ENCODE measurements at regions not wholly inside any gene's neighbourhood (a gene's known extent, or its start where the extent isn't known, plus 50 kb on each side); places are given as distances from the start of the nearest gene placed in this dataset.

- ChIA-PET POLR2A (no interaction called here), CTCF (no interaction called here)
- in situ Hi-C loops (cut with HindIII; ENCODE audit: low pct_unique_long_range_greater_than_20kb, low sequenced_read_pairs) (no loop called here), intact Hi-C loops (cut with micrococcal nuclease; ENCODE audit: unreplicated experiment) (no loop called here)
- no peaks in the 10 kb centered on the region for H3K4me1 ChIP-seq (ENCODE audit: control insufficient read depth, insufficient read depth, low read length)
- no peak overlapping the region for H3K4me3 ChIP-seq (ENCODE audit: low read depth in 2 of 2, low read length in 2 of 2)
- TF ChIP-seq, protein P1, sequence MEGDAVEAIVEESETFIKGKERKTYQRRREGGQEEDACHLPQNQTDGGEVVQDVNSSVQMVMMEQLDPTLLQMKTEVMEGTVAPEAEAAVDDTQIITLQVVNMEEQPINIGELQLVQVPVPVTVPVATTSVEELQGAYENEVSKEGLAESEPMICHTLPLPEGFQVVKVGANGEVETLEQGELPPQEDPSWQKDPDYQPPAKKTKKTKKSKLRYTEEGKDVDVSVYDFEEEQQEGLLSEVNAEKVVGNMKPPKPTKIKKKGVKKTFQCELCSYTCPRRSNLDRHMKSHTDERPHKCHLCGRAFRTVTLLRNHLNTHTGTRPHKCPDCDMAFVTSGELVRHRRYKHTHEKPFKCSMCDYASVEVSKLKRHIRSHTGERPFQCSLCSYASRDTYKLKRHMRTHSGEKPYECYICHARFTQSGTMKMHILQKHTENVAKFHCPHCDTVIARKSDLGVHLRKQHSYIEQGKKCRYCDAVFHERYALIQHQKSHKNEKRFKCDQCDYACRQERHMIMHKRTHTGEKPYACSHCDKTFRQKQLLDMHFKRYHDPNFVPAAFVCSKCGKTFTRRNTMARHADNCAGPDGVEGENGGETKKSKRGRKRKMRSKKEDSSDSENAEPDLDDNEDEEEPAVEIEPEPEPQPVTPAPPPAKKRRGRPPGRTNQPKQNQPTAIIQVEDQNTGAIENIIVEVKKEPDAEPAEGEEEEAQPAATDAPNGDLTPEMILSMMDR (IDR thresholded peaks at IDR 0.05), result no peak
- TF ChIP-seq POLR2AphosphoS5 (IDR thresholded peaks at IDR 0.05; ENCODE audit: low read depth, low read length), result no peak
- TF ChIP-seq SIN3A (IDR thresholded peaks at IDR 0.05; ENCODE audit: borderline replicate concordance, insufficient read depth, low read depth, low read length), result no peak
- TF ChIP-seq TCF7L2 (IDR thresholded peaks at IDR 0.05; ENCODE audit: low read depth, low read length), result no peak
- TF ChIP-seq, protein P2, sequence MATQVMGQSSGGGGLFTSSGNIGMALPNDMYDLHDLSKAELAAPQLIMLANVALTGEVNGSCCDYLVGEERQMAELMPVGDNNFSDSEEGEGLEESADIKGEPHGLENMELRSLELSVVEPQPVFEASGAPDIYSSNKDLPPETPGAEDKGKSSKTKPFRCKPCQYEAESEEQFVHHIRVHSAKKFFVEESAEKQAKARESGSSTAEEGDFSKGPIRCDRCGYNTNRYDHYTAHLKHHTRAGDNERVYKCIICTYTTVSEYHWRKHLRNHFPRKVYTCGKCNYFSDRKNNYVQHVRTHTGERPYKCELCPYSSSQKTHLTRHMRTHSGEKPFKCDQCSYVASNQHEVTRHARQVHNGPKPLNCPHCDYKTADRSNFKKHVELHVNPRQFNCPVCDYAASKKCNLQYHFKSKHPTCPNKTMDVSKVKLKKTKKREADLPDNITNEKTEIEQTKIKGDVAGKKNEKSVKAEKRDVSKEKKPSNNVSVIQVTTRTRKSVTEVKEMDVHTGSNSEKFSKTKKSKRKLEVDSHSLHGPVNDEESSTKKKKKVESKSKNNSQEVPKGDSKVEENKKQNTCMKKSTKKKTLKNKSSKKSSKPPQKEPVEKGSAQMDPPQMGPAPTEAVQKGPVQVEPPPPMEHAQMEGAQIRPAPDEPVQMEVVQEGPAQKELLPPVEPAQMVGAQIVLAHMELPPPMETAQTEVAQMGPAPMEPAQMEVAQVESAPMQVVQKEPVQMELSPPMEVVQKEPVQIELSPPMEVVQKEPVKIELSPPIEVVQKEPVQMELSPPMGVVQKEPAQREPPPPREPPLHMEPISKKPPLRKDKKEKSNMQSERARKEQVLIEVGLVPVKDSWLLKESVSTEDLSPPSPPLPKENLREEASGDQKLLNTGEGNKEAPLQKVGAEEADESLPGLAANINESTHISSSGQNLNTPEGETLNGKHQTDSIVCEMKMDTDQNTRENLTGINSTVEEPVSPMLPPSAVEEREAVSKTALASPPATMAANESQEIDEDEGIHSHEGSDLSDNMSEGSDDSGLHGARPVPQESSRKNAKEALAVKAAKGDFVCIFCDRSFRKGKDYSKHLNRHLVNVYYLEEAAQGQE (IDR thresholded peaks at IDR 0.05; ENCODE audit: insufficient read depth in 1 of 2, low read depth in 2 of 2, low read length in 1 of 2), result no peak
- DNase-seq (ENCODE audit: low read depth, low spot score) (no peak), ATAC-seq (no peak)
- no peaks in the 10 kb centered on the region for H3K36me3 ChIP-seq (ENCODE audit: control insufficient read depth, insufficient read depth, low read length)
- no peak overlapping the region for H3K27ac ChIP-seq (ENCODE audit: low read length)
- H3K9me3 ChIP-seq (ENCODE audit: control insufficient read depth, insufficient read depth, low read depth, low read length), result no peaks in the 10 kb centered on the region
- no peaks in the 10 kb centered on the region for H3K27me3 ChIP-seq (ENCODE audit: control insufficient read depth, insufficient read depth, low read length)
- BruUV-seq (replicated peaks), result no TSS peak
These were observed 178.7 kb upstream of the RBPJ start for GRCh38 chr4:26141911-26142638.

GRCh38 chr4:26144526-26145155, 176.2 kb upstream of the RBPJ start:
- no peaks in the 10 kb centered on the region for H3K9me3 ChIP-seq (ENCODE audit: control insufficient read depth, insufficient read depth, low read depth, low read length)
- H3K27me3 ChIP-seq (ENCODE audit: control insufficient read depth, insufficient read depth, low read length), result no peaks in the 10 kb centered on the region
- ATAC-seq (no peak), DNase-seq (ENCODE audit: low read depth, low spot score) (no peak)
- H3K27ac ChIP-seq (ENCODE audit: low read length), result no peak overlapping the region
- ChIA-PET POLR2A (no interaction called here), CTCF (no interaction called here)
- intact Hi-C loops (cut with micrococcal nuclease; ENCODE audit: unreplicated experiment), result no loop called here
- H3K36me3 ChIP-seq (ENCODE audit: control insufficient read depth, insufficient read depth, low read length), result no peaks in the 10 kb centered on the region
- in situ Hi-C loops (cut with HindIII; ENCODE audit: low pct_unique_long_range_greater_than_20kb, low sequenced_read_pairs), result no loop called here
- H3K4me1 ChIP-seq (ENCODE audit: control insufficient read depth, insufficient read depth, low read length), result no peaks in the 10 kb centered on the region
- TF ChIP-seq, protein P2 (IDR thresholded peaks at IDR 0.05; ENCODE audit: insufficient read depth in 1 of 2, low read depth in 2 of 2, low read length in 1 of 2), result no peak
- TF ChIP-seq POLR2AphosphoS5 (IDR thresholded peaks at IDR 0.05; ENCODE audit: low read depth, low read length) (no peak), TCF7L2 (IDR thresholded peaks at IDR 0.05; ENCODE audit: low read depth, low read length) (no peak), SIN3A (IDR thresholded peaks at IDR 0.05; ENCODE audit: borderline replicate concordance, insufficient read depth, low read depth, low read length) (no peak)
- H3K4me3 ChIP-seq (ENCODE audit: low read depth in 2 of 2, low read length in 2 of 2), result no peak overlapping the region
- no TSS peak for BruUV-seq (replicated peaks)

All from Panc1 (cell line).